Stomach (tissue), 8 donors: ENCODE measurements at regions not wholly inside any gene's neighbourhood (a gene's known extent, or its start where the extent isn't known, plus 50 kb on each side); places are given as distances from the start of the nearest gene placed in this dataset.
"Not testable (repeated sequence)": the region's sequence is repeated elsewhere in the genome, so short reads cannot be mapped to it uniquely, and the experiment has no call there.

ENCODE experiments used
- DNase-seq, 2 donors: peaks; one replicate each; pipeline versions ENCODE4 v3.0.0 to v3.0.0-alpha.2; 2013 to 2019
- H3K27ac ChIP-seq, 5 donors: fragments of 200-600 bp in 4 of 5; sonication (generic) in 4 of 5; one replicate each; pipeline ENCODE4 v1.5.1; 2013 to 2019; ENCODE audit warnings: mild to moderate bottlenecking in 1 of 5, moderate library complexity in 1 of 5
- H3K27me3 ChIP-seq, 3 donors: fragments of 200-600 bp; sonication (generic); one replicate each; pipeline ENCODE4 v1.5.1; 2017 to 2019; ENCODE audit warnings: mixed run types in 1 of 3
- H3K36me3 ChIP-seq, 4 donors: fragments of 200-600 bp; sonication (generic); 1 replicate in 3 of 4; 2 replicates in 1 of 4; pipeline ENCODE4 v1.5.1; 2016 to 2019
- H3K4me1 ChIP-seq, 4 donors: fragments of 200-600 bp; sonication (generic); one replicate each; pipeline ENCODE4 v1.5.1; 2016 to 2019
- H3K4me3 ChIP-seq, 4 donors: fragments of 200-600 bp; sonication (generic) in 3 of 4; one replicate each; pipeline ENCODE4 v1.5.1; 2016 to 2019; ENCODE audit warnings: mild to moderate bottlenecking in 1 of 4
- H3K9me3 ChIP-seq, 4 donors: fragments of 200-600 bp; sonication (generic); one replicate each; pipeline ENCODE4 v1.5.1; 2016 to 2019
- CTCF ChIP-seq, 7 experiments: fragments of 450-650 bp in 4 of 7; fragments of 200-600 bp in 3 of 7; sonication (generic) in 3 of 7; IDR thresholded peaks; one replicate each; pipeline ENCODE4 v1.5.1; 2016 to 2019; ENCODE audit warnings: antibody characterized with exemption in 7 of 7, control low read depth in 2 of 7, mild to moderate bottlenecking in 1 of 7
- EP300 ChIP-seq: sonication (generic); formaldehyde crosslinking; IDR thresholded peaks from one replicate; pipeline ENCODE4 v1.6.1; 2017; ENCODE audit warnings: antibody characterized with exemption
- POLR2A ChIP-seq, 4 donors: fragments of 450-650 bp; IDR thresholded peaks; one replicate each; pipeline ENCODE4 v1.6.1; 2016; ENCODE audit warnings: antibody characterized with exemption in 4 of 4, control low read depth in 2 of 4, mild to moderate bottlenecking in 1 of 4, moderate library complexity in 1 of 4
- POLR2AphosphoS5 ChIP-seq, 3 donors: sonication (generic); formaldehyde crosslinking; IDR thresholded peaks; one replicate each; pipeline ENCODE4 v1.6.1; 2016; ENCODE audit warnings: antibody characterized with exemption in 3 of 3
- WGBS, 5 donors: extraction: QIAGEN DNeasy Blood & Tissue Kit in 3 of 5; methylation state at CpG; one replicate each; pipeline versions ENCODE4 v1.1.5 to v1.1.7; 2013 to 2018; 5-methylcytosine and 5-hydroxymethylcytosine counted together
- intact Hi-C: fragments of 100-400 bp; cut with DNase I; formaldehyde crosslinking; loops from one replicate; pipeline ENCODE4 v1.15.1; 2023; ENCODE audit warnings: low total_unique reads
- donor health status: healthy with polysubstance abuse.
- donor health status: Bipolar disorder and iron deficiency.
- donor health status: healthy.

- Histone ChIP-seq H3K4me1 (no peaks in the 10 kb centered on the region), H3K4me3 (no peak overlapping the region), H3K27ac (no peak overlapping the region), H3K36me3 (no peaks in the 10 kb centered on the region), H3K9me3 (peaks cover 0 to 11% (median 3%) of the 10 kb centered on the region in 4 donors), H3K27me3 (no peaks in the 10 kb centered on the region)
- no peak for DNase-seq
- TF ChIP-seq CTCF (IDR thresholded peaks at IDR 0.05) (no peak), EP300 (no peak), POLR2AphosphoS5 (IDR thresholded peaks at IDR 0.05) (no peak), POLR2A (IDR thresholded peaks at IDR 0.05) (no peak)
- intact Hi-C loops, result no loop called here
- 70 to 86% (median 83%) methylated on average over 1 of the region's 1 CpG for WGBS, 5 donors
Measured at GRCh38 chr4:111136438-111136837, 513.6 kb upstream of the PITX2 start.

GRCh38 chr4:111136967-111137366 is 514.1 kb upstream of the PITX2 start:
- intact Hi-C loops, result no loop called here
- no peak for TF ChIP-seq CTCF (IDR thresholded peaks at IDR 0.05)
- no peak for TF ChIP-seq EP300
- TF ChIP-seq POLR2A (IDR thresholded peaks at IDR 0.05), result no peak
- TF ChIP-seq POLR2AphosphoS5 (IDR thresholded peaks at IDR 0.05), result no peak

GRCh38 chr4:111143510-111143909 is 520.6 kb upstream of the PITX2 start:
- no peaks in the 10 kb centered on the region for H3K36me3 ChIP-seq
- peaks cover 0 to 9% (median 0%) of the 10 kb centered on the region in 4 donors for H3K9me3 ChIP-seq
- no peaks in the 10 kb centered on the region for H3K27me3 ChIP-seq
- H3K4me3 ChIP-seq, result no peak overlapping the region
- intact Hi-C loops, result no loop called here
- no peak for DNase-seq
- H3K4me1 ChIP-seq, result no peaks in the 10 kb centered on the region
- TF ChIP-seq CTCF (IDR thresholded peaks at IDR 0.05) (no peak), POLR2AphosphoS5 (IDR thresholded peaks at IDR 0.05) (no peak), POLR2A (IDR thresholded peaks at IDR 0.05) (no peak), EP300 (no peak)
- no peak overlapping the region for H3K27ac ChIP-seq

More at GRCh38 chr4:111136967-111137366, 514.1 kb upstream of the PITX2 start:
- no peaks in the 10 kb centered on the region for H3K27me3 ChIP-seq
- H3K4me1 ChIP-seq, result no peaks in the 10 kb centered on the region
- no peak overlapping the region for H3K27ac ChIP-seq
- DNase-seq, result no peak
- H3K4me3 ChIP-seq, result no peak overlapping the region
- H3K36me3 ChIP-seq, result no peaks in the 10 kb centered on the region
- H3K9me3 ChIP-seq, result peaks cover 0 to 11% (median 3%) of the 10 kb centered on the region in 4 donors

- DNase-seq, result no peak
- Histone ChIP-seq H3K4me3 (no peak overlapping the region), H3K27ac (no peak overlapping the region), H3K9me3 (peaks cover 0 to 19% (median 16%) of the 10 kb centered on the region in 4 donors), H3K4me1 (no peaks in the 10 kb centered on the region), H3K36me3 (no peaks in the 10 kb centered on the region), H3K27me3 (no peaks in the 10 kb centered on the region)
- TF ChIP-seq POLR2A (IDR thresholded peaks at IDR 0.05), result no peak
- TF ChIP-seq CTCF (IDR thresholded peaks at IDR 0.05), result no peak
- no peak for TF ChIP-seq EP300
- no peak for TF ChIP-seq POLR2AphosphoS5 (IDR thresholded peaks at IDR 0.05)
- 73 to 86% (median 80%) methylated on average over 3 to 6 of the region's 6 CpGs for WGBS, 5 donors
- intact Hi-C loops, result no loop called here
Measured at GRCh38 chr4:111154934-111155333, 532.1 kb upstream of the PITX2 start.

DNA sequence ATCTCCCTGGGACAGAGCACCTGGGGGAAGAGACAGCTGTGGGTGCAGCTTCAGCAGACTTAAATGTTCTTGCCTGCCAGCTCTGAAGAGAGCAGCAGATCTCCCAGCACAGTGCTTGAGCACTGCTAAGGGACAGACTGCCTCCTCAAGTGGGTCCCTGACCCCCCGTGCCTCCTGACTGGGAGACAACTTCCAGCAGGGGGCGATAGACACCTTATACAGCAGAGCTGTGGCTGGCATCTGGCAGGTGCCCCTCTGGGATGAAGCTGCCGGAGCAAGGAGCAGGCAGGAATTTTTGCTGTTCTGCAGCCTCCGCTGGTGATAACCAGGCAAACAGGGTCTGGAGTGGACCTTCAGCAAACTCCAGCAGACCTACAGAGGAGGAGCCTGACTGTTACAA is 541.7 kb upstream of the PITX2 start:
- intact Hi-C loops, H3K27ac ChIP-seq, DNase-seq, H3K36me3 ChIP-seq, H3K4me3 ChIP-seq, H3K27me3 ChIP-seq, H3K4me1 ChIP-seq: not testable (repeated sequence)
- 62 to 100% (median 69%) methylated on average over 1 to 4 of the region's 4 CpGs for WGBS, 5 donors
- H3K9me3 ChIP-seq, result peaks cover 0 to 32% (median 10%) of the 10 kb centered on the region in 4 donors
